ENCODE measurements at regions not wholly inside any gene's neighbourhood (a gene's known extent, or its start where the extent isn't known, plus 50 kb on each side); places are given as distances from the start of the nearest gene placed in this dataset.

DNA sequence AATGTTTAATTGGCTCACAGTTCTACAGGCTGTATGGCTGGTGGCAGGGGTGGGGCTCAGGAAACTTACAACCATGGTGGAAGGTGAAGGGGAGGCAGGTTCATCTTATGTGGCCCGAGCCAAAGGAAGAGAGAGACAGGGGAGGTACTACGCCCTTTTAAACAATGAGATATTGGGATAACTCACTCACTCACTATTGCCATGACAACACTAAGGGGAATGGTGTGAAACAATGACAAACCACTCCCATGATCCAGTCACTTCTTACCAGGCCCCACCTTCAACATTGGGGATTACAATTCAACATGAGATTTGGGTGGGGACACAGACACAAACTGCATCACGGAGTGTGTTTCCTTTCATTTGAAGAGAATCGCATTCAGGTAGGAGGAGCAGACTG is 220.9 kb downstream of the GADD45G start:
- Histone ChIP-seq H3K9ac (ENCODE audit: low read length) (no peak overlapping the region), H3K27ac (ENCODE audit: low read length, poor library complexity, severe bottlenecking) (no peak overlapping the region), H2AK5ac (ENCODE audit: low read length, severe bottlenecking) (no peak overlapping the region), H3K18ac (ENCODE audit: low read depth in 1 of 2, low read length in 2 of 2) (no peak overlapping the region), H2BK12ac (ENCODE audit: low read length in 2 of 2) (no peak overlapping the region), H4K91ac (ENCODE audit: low read length) (no peak overlapping the region), H3K14ac (ENCODE audit: low read length in 2 of 2) (no peak overlapping the region), H2BK15ac (ENCODE audit: low read depth, poor library complexity, severe bottlenecking) (no peak overlapping the region), H2BK120ac (ENCODE audit: low read depth, low read length) (no peak overlapping the region), H3K9me3 (ENCODE audit: control insufficient read depth, low read length) (peaks cover 6% of the 10 kb centered on the region), H3K23ac (ENCODE audit: low read length in 2 of 2) (no peak overlapping the region), H3K36me3 (ENCODE audit: control insufficient read depth in 1 of 2, insufficient read depth in 2 of 2, low read depth in 1 of 2, low read length in 2 of 2) (no peaks in the 10 kb centered on the region), H3K4me3 (ENCODE audit: insufficient read depth in 1 of 2, low read depth in 1 of 2, low read length in 2 of 2) (no peak overlapping the region), H2BK5ac (ENCODE audit: low read depth, low read length, poor library complexity, severe bottlenecking) (no peak overlapping the region), H3K27me3 (ENCODE audit: control insufficient read depth in 1 of 2, insufficient read depth in 1 of 2, low read length in 2 of 2) (peaks cover 0 to 8% of the 10 kb centered on the region in 2 experiments), H3K79me1 (replicated peaks; ENCODE audit: low read length, poor library complexity, severe bottlenecking) (no peaks in the 10 kb centered on the region), H3K4me2 (ENCODE audit: low read length, poor library complexity, severe bottlenecking) (no peak overlapping the region), H4K8ac (ENCODE audit: low read length) (no peak overlapping the region), H2AFZ (ENCODE audit: low read depth, low read length) (no peak overlapping the region), H3K4ac (ENCODE audit: low read depth in 1 of 2, low read length in 2 of 2) (no peak overlapping the region), H3K4me1 (ENCODE audit: control insufficient read depth, insufficient read depth, low read depth, low read length) (peaks cover 4% of the 10 kb centered on the region)
- DNase-seq, result no peak
- WGBS, result 100% methylated on average over 2 of the region's 4 CpGs

GRCh38 chr9:89826186-89826585 is 221.4 kb downstream of the GADD45G start:
- no peak for DNase-seq
- H2BK15ac ChIP-seq (ENCODE audit: low read depth, poor library complexity, severe bottlenecking), result no peak overlapping the region
- H2BK5ac ChIP-seq (ENCODE audit: low read depth, low read length, poor library complexity, severe bottlenecking), result no peak overlapping the region
- no peak overlapping the region for H3K9ac ChIP-seq (ENCODE audit: low read length)
- no peak overlapping the region for H2AK5ac ChIP-seq (ENCODE audit: low read length, severe bottlenecking)
- H3K9me3 ChIP-seq (ENCODE audit: control insufficient read depth, low read length), result peaks cover 8% of the 10 kb centered on the region
- H3K27ac ChIP-seq (ENCODE audit: low read length, poor library complexity, severe bottlenecking), result no peak overlapping the region
- no peak overlapping the region for H4K8ac ChIP-seq (ENCODE audit: low read length)
- no peak overlapping the region for H3K14ac ChIP-seq (ENCODE audit: low read length in 2 of 2)
- no peaks in the 10 kb centered on the region for H3K4me1 ChIP-seq (ENCODE audit: control insufficient read depth, insufficient read depth, low read depth, low read length)
- no peak overlapping the region for H3K4ac ChIP-seq (ENCODE audit: low read depth in 1 of 2, low read length in 2 of 2)
- peaks cover 0 to 5% of the 10 kb centered on the region in 2 experiments for H3K27me3 ChIP-seq (ENCODE audit: control insufficient read depth in 1 of 2, insufficient read depth in 1 of 2, low read length in 2 of 2)
- H3K36me3 ChIP-seq (ENCODE audit: control insufficient read depth in 1 of 2, insufficient read depth in 2 of 2, low read depth in 1 of 2, low read length in 2 of 2), result no peaks in the 10 kb centered on the region
- no peak overlapping the region for H4K91ac ChIP-seq (ENCODE audit: low read length)
- no peak overlapping the region for H3K23ac ChIP-seq (ENCODE audit: low read length in 2 of 2)
- no peak overlapping the region for H2BK120ac ChIP-seq (ENCODE audit: low read depth, low read length)
- no peak overlapping the region for H2AFZ ChIP-seq (ENCODE audit: low read depth, low read length)
- no peak overlapping the region for H3K4me2 ChIP-seq (ENCODE audit: low read length, poor library complexity, severe bottlenecking)
- H3K79me1 ChIP-seq (replicated peaks; ENCODE audit: low read length, poor library complexity, severe bottlenecking), result no peaks in the 10 kb centered on the region
- H3K18ac ChIP-seq (ENCODE audit: low read depth in 1 of 2, low read length in 2 of 2), result no peak overlapping the region
- H3K4me3 ChIP-seq (ENCODE audit: insufficient read depth in 1 of 2, low read depth in 1 of 2, low read length in 2 of 2), result no peak overlapping the region
- 89% methylated on average over 8 of the region's 8 CpGs for WGBS
- no peak overlapping the region for H2BK12ac ChIP-seq (ENCODE audit: low read length in 2 of 2)

- no peak overlapping the region for H3K14ac ChIP-seq (ENCODE audit: low read length in 2 of 2)
- no peak overlapping the region for H2BK5ac ChIP-seq (ENCODE audit: low read depth, low read length, poor library complexity, severe bottlenecking)
- H3K4me1 ChIP-seq (ENCODE audit: control insufficient read depth, insufficient read depth, low read depth, low read length), result no peaks in the 10 kb centered on the region
- no peak overlapping the region for H2AK5ac ChIP-seq (ENCODE audit: low read length, severe bottlenecking)
- no peak overlapping the region for H3K4me3 ChIP-seq (ENCODE audit: insufficient read depth in 1 of 2, low read depth in 1 of 2, low read length in 2 of 2)
- no peak overlapping the region for H4K8ac ChIP-seq (ENCODE audit: low read length)
- H3K9ac ChIP-seq (ENCODE audit: low read length), result no peak overlapping the region
- no peak overlapping the region for H3K27ac ChIP-seq (ENCODE audit: low read length, poor library complexity, severe bottlenecking)
- no peak overlapping the region for H3K18ac ChIP-seq (ENCODE audit: low read depth in 1 of 2, low read length in 2 of 2)
- H4K91ac ChIP-seq (ENCODE audit: low read length), result no peak overlapping the region
- H2BK15ac ChIP-seq (ENCODE audit: low read depth, poor library complexity, severe bottlenecking), result no peak overlapping the region
- H2AFZ ChIP-seq (ENCODE audit: low read depth, low read length), result no peak overlapping the region
- peaks cover 8% of the 10 kb centered on the region for H3K9me3 ChIP-seq (ENCODE audit: control insufficient read depth, low read length)
- no peak overlapping the region for H2BK12ac ChIP-seq (ENCODE audit: low read length in 2 of 2)
- no peak overlapping the region for H2BK120ac ChIP-seq (ENCODE audit: low read depth, low read length)
- H3K4ac ChIP-seq (ENCODE audit: low read depth in 1 of 2, low read length in 2 of 2), result no peak overlapping the region
- no peaks in the 10 kb centered on the region for H3K79me1 ChIP-seq (replicated peaks; ENCODE audit: low read length, poor library complexity, severe bottlenecking)
- no peak overlapping the region for H3K23ac ChIP-seq (ENCODE audit: low read length in 2 of 2)
- no peak overlapping the region for H3K4me2 ChIP-seq (ENCODE audit: low read length, poor library complexity, severe bottlenecking)
- over 99% methylated on average over 4 of the region's 4 CpGs for WGBS
- H3K27me3 ChIP-seq (ENCODE audit: control insufficient read depth in 1 of 2, insufficient read depth in 1 of 2, low read length in 2 of 2), result peaks cover 0 to 5% of the 10 kb centered on the region in 2 experiments
- DNase-seq, result no peak
- no peaks in the 10 kb centered on the region for H3K36me3 ChIP-seq (ENCODE audit: control insufficient read depth in 1 of 2, insufficient read depth in 2 of 2, low read depth in 1 of 2, low read length in 2 of 2)
Observed at GRCh38 chr9:89829346-89829745, 224.5 kb downstream of the GADD45G start.

GRCh38 chr9:89835666-89836065 is 230.9 kb downstream of the GADD45G start:
- no peaks in the 10 kb centered on the region for H3K79me1 ChIP-seq (replicated peaks; ENCODE audit: low read length, poor library complexity, severe bottlenecking)
- no peak overlapping the region for H2AK5ac ChIP-seq (ENCODE audit: low read length, severe bottlenecking)

More at GRCh38 chr9:89835666-89836065, 230.9 kb downstream of the GADD45G start:
- Histone ChIP-seq H3K4me3 (ENCODE audit: insufficient read depth in 1 of 2, low read depth in 1 of 2, low read length in 2 of 2) (no peak overlapping the region), H3K4me1 (ENCODE audit: control insufficient read depth, insufficient read depth, low read depth, low read length) (no peaks in the 10 kb centered on the region), H2AFZ (ENCODE audit: low read depth, low read length) (no peak overlapping the region), H4K8ac (ENCODE audit: low read length) (no peak overlapping the region), H3K14ac (ENCODE audit: low read length in 2 of 2) (no peak overlapping the region), H3K27ac (ENCODE audit: low read length, poor library complexity, severe bottlenecking) (no peak overlapping the region), H2BK12ac (ENCODE audit: low read length in 2 of 2) (peak overlapping the region in 1 of 2 experiments; percentile 11), H3K23ac (ENCODE audit: low read length in 2 of 2) (no peak overlapping the region), H3K36me3 (ENCODE audit: control insufficient read depth in 1 of 2, insufficient read depth in 2 of 2, low read depth in 1 of 2, low read length in 2 of 2) (no peaks in the 10 kb centered on the region), H3K9me3 (ENCODE audit: control insufficient read depth, low read length) (peaks cover 2% of the 10 kb centered on the region), H4K91ac (ENCODE audit: low read length) (no peak overlapping the region), H2BK5ac (ENCODE audit: low read depth, low read length, poor library complexity, severe bottlenecking) (no peak overlapping the region), H3K4me2 (ENCODE audit: low read length, poor library complexity, severe bottlenecking) (no peak overlapping the region), H3K9ac (ENCODE audit: low read length) (no peak overlapping the region), H3K4ac (ENCODE audit: low read depth in 1 of 2, low read length in 2 of 2) (no peak overlapping the region), H3K18ac (ENCODE audit: low read depth in 1 of 2, low read length in 2 of 2) (no peak overlapping the region), H2BK120ac (ENCODE audit: low read depth, low read length) (no peak overlapping the region), H2BK15ac (ENCODE audit: low read depth, poor library complexity, severe bottlenecking) (no peak overlapping the region), H3K27me3 (ENCODE audit: control insufficient read depth in 1 of 2, insufficient read depth in 1 of 2, low read length in 2 of 2) (no peaks in the 10 kb centered on the region)
- 37% methylated on average over 5 of the region's 5 CpGs for WGBS
- DNase-seq, result peak; percentile 70
